GM23338 (cell line): ENCODE measurements at regions not wholly inside any gene's neighbourhood (a gene's known extent, or its start where the extent isn't known, plus 50 kb on each side); places are given as distances from the start of the nearest gene placed in this dataset.

ENCODE experiments used
- ETS1 ChIP-seq: IDR thresholded peaks from 2 replicates; pipeline ENCODE4 v1.6.1; 2016; ENCODE audit warnings: antibody characterized with exemption
- EZH2 ChIP-seq: fragments of 200-600 bp; sonication (generic); IDR thresholded peaks from one replicate; pipeline ENCODE4 v1.8.0; 2017; ENCODE audit warnings: antibody characterized with exemption, mild to moderate bottlenecking, low read depth; ENCODE audit not compliant: unreplicated experiment
- EZH2phosphoT487 ChIP-seq: fragments of 200-600 bp; sonication (generic); IDR thresholded peaks from one replicate; pipeline ENCODE4 v1.8.1; 2018; ENCODE audit warnings: antibody characterized with exemption; ENCODE audit not compliant: unreplicated experiment
- JUNB ChIP-seq: IDR thresholded peaks from one replicate; pipeline ENCODE4 v1.6.1; 2016; ENCODE audit warnings: antibody characterized with exemption; ENCODE audit not compliant: unreplicated experiment
- NANOG ChIP-seq: IDR thresholded peaks from 2 replicates; pipeline ENCODE4 v1.6.1; 2016; ENCODE audit warnings: antibody characterized with exemption, borderline replicate concordance
- POLR2AphosphoS5 ChIP-seq: IDR thresholded peaks from 2 replicates; pipeline ENCODE4 v1.6.1; 2016; ENCODE audit warnings: antibody characterized with exemption, low read depth
- REST ChIP-seq: IDR thresholded peaks from one replicate; pipeline ENCODE4 v1.6.1; 2018; ENCODE audit warnings: antibody characterized with exemption; ENCODE audit not compliant: unreplicated experiment
- STAT1 ChIP-seq: IDR thresholded peaks from one replicate; pipeline ENCODE4 v1.6.1; 2016; ENCODE audit warnings: antibody characterized with exemption; ENCODE audit not compliant: unreplicated experiment
- ZNF331 ChIP-seq: fragments of 250-450 bp; sonication (Bioruptor Pico); IDR thresholded peaks from 2 replicates; pipeline ENCODE4 v1.5.0; 2020; ENCODE audit warnings: low read depth, mild to moderate bottlenecking, moderate library complexity
- TF ChIP-seq, protein P1 (sequence below), 2 experiments: fragments of 200-600 bp in 1 of 2; sonication (generic) in 1 of 2; conservative IDR thresholded peaks; 2 replicates each; pipeline versions ENCODE4 v1.5.1 to v1.6.1; 2016 to 2017; ENCODE audit warnings: antibody characterized with exemption in 2 of 2, low read depth in 2 of 2, mild to moderate bottlenecking in 2 of 2, moderate library complexity in 1 of 2

DNA sequence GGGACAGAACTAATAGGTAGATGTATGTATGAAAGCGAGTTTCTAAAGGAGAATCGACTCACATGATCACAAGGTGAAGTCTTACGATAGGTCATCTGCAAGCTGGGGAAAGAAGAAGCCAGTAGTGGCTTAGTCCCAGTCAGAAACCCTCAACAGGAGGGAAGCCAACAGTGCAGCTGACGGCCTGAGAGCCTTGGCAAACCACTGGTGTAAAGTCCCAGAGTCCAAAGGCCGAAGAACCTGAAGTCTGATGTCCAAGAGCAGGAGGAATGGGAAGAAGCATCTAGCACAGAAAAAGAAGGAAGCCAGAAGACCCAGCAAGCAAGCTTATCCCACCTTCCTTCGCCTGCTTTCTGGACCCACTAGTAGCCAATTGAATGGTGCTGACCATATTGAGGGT is 507.6 kb upstream of the ARGLU1 start:
- no peak for TF ChIP-seq ETS1
- no peak for TF ChIP-seq EZH2phosphoT487
- TF ChIP-seq, protein P1, sequence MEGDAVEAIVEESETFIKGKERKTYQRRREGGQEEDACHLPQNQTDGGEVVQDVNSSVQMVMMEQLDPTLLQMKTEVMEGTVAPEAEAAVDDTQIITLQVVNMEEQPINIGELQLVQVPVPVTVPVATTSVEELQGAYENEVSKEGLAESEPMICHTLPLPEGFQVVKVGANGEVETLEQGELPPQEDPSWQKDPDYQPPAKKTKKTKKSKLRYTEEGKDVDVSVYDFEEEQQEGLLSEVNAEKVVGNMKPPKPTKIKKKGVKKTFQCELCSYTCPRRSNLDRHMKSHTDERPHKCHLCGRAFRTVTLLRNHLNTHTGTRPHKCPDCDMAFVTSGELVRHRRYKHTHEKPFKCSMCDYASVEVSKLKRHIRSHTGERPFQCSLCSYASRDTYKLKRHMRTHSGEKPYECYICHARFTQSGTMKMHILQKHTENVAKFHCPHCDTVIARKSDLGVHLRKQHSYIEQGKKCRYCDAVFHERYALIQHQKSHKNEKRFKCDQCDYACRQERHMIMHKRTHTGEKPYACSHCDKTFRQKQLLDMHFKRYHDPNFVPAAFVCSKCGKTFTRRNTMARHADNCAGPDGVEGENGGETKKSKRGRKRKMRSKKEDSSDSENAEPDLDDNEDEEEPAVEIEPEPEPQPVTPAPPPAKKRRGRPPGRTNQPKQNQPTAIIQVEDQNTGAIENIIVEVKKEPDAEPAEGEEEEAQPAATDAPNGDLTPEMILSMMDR (conservative IDR thresholded peaks at IDR 0.05; ENCODE audit: low read depth in 2 of 2) = no peak
- no peak for TF ChIP-seq ZNF331 (CRISPR knock-in tag)
- TF ChIP-seq EZH2 = no peak
- TF ChIP-seq JUNB = no peak
- TF ChIP-seq STAT1 = no peak
- TF ChIP-seq REST = no peak
- TF ChIP-seq POLR2AphosphoS5 = no peak
- no peak for TF ChIP-seq NANOG
